DND-41 (cell line): ENCODE measurements at regions not wholly inside any gene's neighbourhood (a gene's known extent, or its start where the extent isn't known, plus 50 kb on each side); places are given as distances from the start of the nearest gene placed in this dataset.

ENCODE experiments used
- ATAC-seq: fragments of 200-7000 bp; cut with Tn5 transposase; 3 replicates; pipeline ENCODE4 v1.9.1; 2021; ENCODE audit warnings: low read depth; ENCODE audit not compliant: insufficient read depth
- DNase-seq: peaks from one replicate; pipeline ENCODE4 v3.0.0-alpha.2; 2020
- H2AFZ ChIP-seq: 2 replicates; pipeline ENCODE4 v1.6.0; 2012; ENCODE audit warnings: low read depth, low read length
- H3K27ac ChIP-seq: 2 replicates; pipeline ENCODE4 v1.5.1; 2012; ENCODE audit warnings: low read length, inconsistent platforms
- H3K27me3 ChIP-seq: fragments of 200-600 bp; sonication (generic); 2 replicates; pipeline ENCODE4 v1.6.0; 2012; ENCODE audit warnings: low read length, mild to moderate bottlenecking, inconsistent platforms; ENCODE audit not compliant: insufficient read depth, poor library complexity
- H3K36me3 ChIP-seq: 2 replicates; pipeline ENCODE4 v1.5.1; 2012; ENCODE audit warnings: low read length, inconsistent platforms; ENCODE audit not compliant: insufficient read depth
- H3K4me1 ChIP-seq: 2 replicates; pipeline ENCODE4 v1.5.1; 2012; ENCODE audit warnings: mild to moderate bottlenecking, low read length; ENCODE audit not compliant: insufficient read depth
- H3K4me2 ChIP-seq: 2 replicates; pipeline ENCODE4 v1.6.0; 2012; ENCODE audit warnings: mild to moderate bottlenecking, moderate library complexity, low read length, inconsistent platforms; ENCODE audit not compliant: insufficient read depth
- H3K4me3 ChIP-seq, 2 experiments: fragments of 200-600 bp in 1 of 2; shearing (Covaris generic) in 1 of 2; 2 replicates each; pipeline ENCODE4 v1.5.1; 2012 to 2016; ENCODE audit warnings: inconsistent platforms in 2 of 2, low read length in 2 of 2, mild to moderate bottlenecking in 2 of 2, low read depth in 1 of 2, moderate library complexity in 1 of 2
- H3K79me2 ChIP-seq: 2 replicates; pipeline ENCODE4 v1.6.0; 2012; ENCODE audit warnings: low read length, inconsistent platforms; ENCODE audit not compliant: insufficient read depth
- H3K9ac ChIP-seq: 2 replicates; pipeline ENCODE4 v1.6.0; 2012; ENCODE audit warnings: low read depth, mild to moderate bottlenecking, inconsistent platforms, low read length, moderate library complexity
- H3K9me3 ChIP-seq: 2 replicates; pipeline ENCODE4 v1.5.1; 2012; ENCODE audit warnings: low read length, moderate library complexity, mild to moderate bottlenecking, inconsistent platforms; ENCODE audit not compliant: insufficient read depth, severe bottlenecking
- H4K20me1 ChIP-seq: 2 replicates; pipeline ENCODE4 v1.6.0; 2012; ENCODE audit warnings: low read length; ENCODE audit not compliant: insufficient read depth
- EZH2 ChIP-seq: IDR thresholded peaks from 3 replicates; pipeline ENCODE4 v1.6.1; 2012; ENCODE audit warnings: borderline replicate concordance, low read depth, mild to moderate bottlenecking, moderate library complexity, low read length, inconsistent platforms; ENCODE audit not compliant: severe bottlenecking
- TF ChIP-seq, protein P1 (sequence below): IDR thresholded peaks from 2 replicates; pipeline ENCODE4 v1.5.1; 2012; ENCODE audit warnings: borderline replicate concordance, low read length, moderate library complexity, mild to moderate bottlenecking; ENCODE audit not compliant: poor library complexity, severe bottlenecking; ENCODE audit errors: extremely low read depth

- no peak overlapping the region for H3K4me2 ChIP-seq
- no peak overlapping the region for H3K4me3 ChIP-seq
- no peaks in the 10 kb centered on the region for H3K36me3 ChIP-seq
- TF ChIP-seq, protein P1, sequence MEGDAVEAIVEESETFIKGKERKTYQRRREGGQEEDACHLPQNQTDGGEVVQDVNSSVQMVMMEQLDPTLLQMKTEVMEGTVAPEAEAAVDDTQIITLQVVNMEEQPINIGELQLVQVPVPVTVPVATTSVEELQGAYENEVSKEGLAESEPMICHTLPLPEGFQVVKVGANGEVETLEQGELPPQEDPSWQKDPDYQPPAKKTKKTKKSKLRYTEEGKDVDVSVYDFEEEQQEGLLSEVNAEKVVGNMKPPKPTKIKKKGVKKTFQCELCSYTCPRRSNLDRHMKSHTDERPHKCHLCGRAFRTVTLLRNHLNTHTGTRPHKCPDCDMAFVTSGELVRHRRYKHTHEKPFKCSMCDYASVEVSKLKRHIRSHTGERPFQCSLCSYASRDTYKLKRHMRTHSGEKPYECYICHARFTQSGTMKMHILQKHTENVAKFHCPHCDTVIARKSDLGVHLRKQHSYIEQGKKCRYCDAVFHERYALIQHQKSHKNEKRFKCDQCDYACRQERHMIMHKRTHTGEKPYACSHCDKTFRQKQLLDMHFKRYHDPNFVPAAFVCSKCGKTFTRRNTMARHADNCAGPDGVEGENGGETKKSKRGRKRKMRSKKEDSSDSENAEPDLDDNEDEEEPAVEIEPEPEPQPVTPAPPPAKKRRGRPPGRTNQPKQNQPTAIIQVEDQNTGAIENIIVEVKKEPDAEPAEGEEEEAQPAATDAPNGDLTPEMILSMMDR = no peak
- no peak for TF ChIP-seq EZH2
- no peak overlapping the region for H2AFZ ChIP-seq
- no peaks in the 10 kb centered on the region for H3K79me2 ChIP-seq
- ATAC-seq = no peak
- no peak overlapping the region for H3K9ac ChIP-seq
- H3K27me3 ChIP-seq = peaks cover 6% of the 10 kb centered on the region
- no peak for DNase-seq
- H3K4me1 ChIP-seq = no peaks in the 10 kb centered on the region
- H3K9me3 ChIP-seq = no peaks in the 10 kb centered on the region
- no peak overlapping the region for H3K27ac ChIP-seq
- no peaks in the 10 kb centered on the region for H4K20me1 ChIP-seq
These were observed 153.1 kb downstream of the FGF9 start for GRCh38 chr13:21823949-21824348.

DNA sequence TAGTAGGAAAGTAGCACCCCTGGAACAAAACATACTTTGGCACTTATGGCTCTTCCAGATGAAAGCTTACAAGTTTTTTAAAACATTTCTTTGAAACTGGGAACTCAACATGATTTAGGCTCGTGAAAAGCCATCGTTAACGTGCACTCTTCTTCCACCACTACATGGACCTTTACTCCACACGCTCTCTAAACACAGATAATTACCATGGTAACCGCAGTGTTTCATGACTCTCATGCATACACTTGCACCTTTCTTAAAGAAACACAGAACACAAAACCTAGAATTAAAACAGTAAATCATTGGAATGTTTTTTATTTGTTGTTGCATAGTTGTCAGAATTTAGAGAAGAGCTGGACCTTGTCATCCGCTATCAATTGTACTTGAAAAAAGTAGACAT is 154.3 kb downstream of the FGF9 start:
- Histone ChIP-seq H3K9ac (no peak overlapping the region), H3K9me3 (no peaks in the 10 kb centered on the region), H3K4me3 (no peak overlapping the region), H3K36me3 (no peaks in the 10 kb centered on the region), H3K4me1 (no peaks in the 10 kb centered on the region), H3K4me2 (no peak overlapping the region), H4K20me1 (no peaks in the 10 kb centered on the region), H2AFZ (no peak overlapping the region), H3K27me3 (peaks cover 3% of the 10 kb centered on the region), H3K79me2 (no peaks in the 10 kb centered on the region), H3K27ac (no peak overlapping the region)
- no peak for DNase-seq
- no peak for TF ChIP-seq EZH2
- TF ChIP-seq, protein P1 = no peak
- ATAC-seq = no peak

DNA sequence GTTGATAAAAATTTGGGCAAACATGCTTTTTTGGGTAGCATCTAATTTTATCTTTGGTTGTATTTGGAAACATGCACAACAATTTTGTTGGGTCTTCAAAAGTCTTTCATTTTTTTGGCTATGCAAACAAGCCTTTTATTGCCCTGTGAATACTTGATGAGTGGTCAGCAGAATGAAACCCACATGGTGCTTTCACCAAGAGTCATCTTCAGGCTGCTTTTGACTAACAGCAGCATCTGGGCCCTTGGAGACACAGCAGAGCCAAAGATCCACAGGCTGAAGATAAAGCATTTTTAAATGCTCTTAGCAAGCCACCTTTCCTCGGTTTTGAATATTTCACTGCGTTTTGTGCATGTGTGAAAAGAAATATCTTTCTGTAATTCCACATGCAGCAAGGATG is 154.9 kb downstream of the FGF9 start:
- no peak overlapping the region for H3K27ac ChIP-seq
- H3K9me3 ChIP-seq = no peaks in the 10 kb centered on the region
- no peak overlapping the region for H2AFZ ChIP-seq
- H3K36me3 ChIP-seq = no peaks in the 10 kb centered on the region
- H3K27me3 ChIP-seq = peaks cover 3% of the 10 kb centered on the region
- no peaks in the 10 kb centered on the region for H3K79me2 ChIP-seq
- no peaks in the 10 kb centered on the region for H4K20me1 ChIP-seq
- no peaks in the 10 kb centered on the region for H3K4me1 ChIP-seq
- no peak for DNase-seq
- no peak for ATAC-seq
- H3K4me2 ChIP-seq = no peak overlapping the region
- no peak overlapping the region for H3K9ac ChIP-seq
- TF ChIP-seq, protein P1 = no peak
- no peak overlapping the region for H3K4me3 ChIP-seq

GRCh38 chr13:21826214-21827015 is 155.5 kb downstream of the FGF9 start:
- Histone ChIP-seq H3K36me3 (no peaks in the 10 kb centered on the region), H3K4me2 (no peak overlapping the region), H3K27me3 (peaks cover 3% of the 10 kb centered on the region), H4K20me1 (no peaks in the 10 kb centered on the region), H3K79me2 (no peaks in the 10 kb centered on the region), H3K9ac (no peak overlapping the region), H3K4me3 (no peak overlapping the region), H3K27ac (no peak overlapping the region), H3K9me3 (no peaks in the 10 kb centered on the region), H2AFZ (no peak overlapping the region), H3K4me1 (no peaks in the 10 kb centered on the region)
- TF ChIP-seq EZH2 = no peak
- ATAC-seq (no peak), DNase-seq (no peak)
